NCI-H446 (cell line): ENCODE measurements at regions not wholly inside any gene's neighbourhood (a gene's known extent, or its start where the extent isn't known, plus 50 kb on each side); places are given as distances from the start of the nearest gene placed in this dataset.
"Not testable (repeated sequence)": the region's sequence is repeated elsewhere in the genome, so short reads cannot be mapped to it uniquely, and the experiment has no call there.

ENCODE experiments used
- DNase-seq, 2 experiments: peaks; one replicate each; lab custom pipeline; 2025; lab: John Stamatoyannopoulos, UW

DNA sequence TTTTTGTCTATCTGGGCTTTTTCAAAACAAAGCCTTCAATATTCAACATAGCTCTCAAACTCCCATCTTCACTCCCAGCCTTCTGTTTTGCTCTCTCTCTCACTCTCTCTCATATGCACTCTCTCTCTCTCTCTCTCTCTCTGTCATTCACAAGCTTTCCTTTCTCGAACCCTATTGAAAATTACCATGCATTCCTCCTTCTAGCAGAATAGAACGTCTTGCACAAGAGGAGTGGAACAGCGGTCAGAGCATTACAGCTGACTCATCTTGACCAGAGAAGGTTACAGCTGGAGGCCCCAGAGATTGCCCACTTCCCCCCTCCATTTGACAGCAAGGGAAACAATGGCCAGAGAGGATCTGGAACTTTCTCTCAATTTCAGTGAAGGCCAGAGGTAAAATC, 51.0 kb upstream of the LIFR start:
- DNase-seq, result no peak

- DNase-seq, result no peak
Observed at GRCh38 chr5:38607930-38608564, 51.6 kb upstream of the LIFR start.

DNA sequence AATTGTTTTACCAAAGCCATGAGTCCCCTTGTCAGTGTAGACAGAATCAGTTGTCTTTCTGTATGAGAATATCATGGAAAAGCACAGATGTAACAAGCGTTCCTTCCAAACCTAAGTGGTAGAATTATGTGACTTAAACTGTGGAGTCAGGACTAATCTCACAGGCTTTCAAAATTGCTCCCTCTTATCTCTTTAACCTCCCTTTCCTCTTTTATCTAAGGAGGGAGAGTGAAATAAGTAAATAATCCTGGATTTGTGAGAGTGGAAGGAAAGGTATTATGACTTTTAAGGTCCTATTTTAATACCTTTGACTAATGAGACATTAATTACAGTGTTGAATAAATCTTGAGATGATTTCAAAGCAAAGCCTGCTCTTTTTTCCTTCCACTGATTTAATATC, 52.4 kb upstream of the LIFR start:
- no peak for DNase-seq

GRCh38 chr5:38612851-38613250, 56.4 kb upstream of the LIFR start:
- DNase-seq, result no peak

- DNase-seq, result no peak
Observed at GRCh38 chr5:38613490-38613889, 57.0 kb upstream of the LIFR start.

GRCh38 chr5:38613992-38614836, 57.8 kb upstream of the LIFR start:
- no peak for DNase-seq

- no peak for DNase-seq
Observed at GRCh38 chr5:38615042-38615441, 58.6 kb upstream of the LIFR start.

DNA sequence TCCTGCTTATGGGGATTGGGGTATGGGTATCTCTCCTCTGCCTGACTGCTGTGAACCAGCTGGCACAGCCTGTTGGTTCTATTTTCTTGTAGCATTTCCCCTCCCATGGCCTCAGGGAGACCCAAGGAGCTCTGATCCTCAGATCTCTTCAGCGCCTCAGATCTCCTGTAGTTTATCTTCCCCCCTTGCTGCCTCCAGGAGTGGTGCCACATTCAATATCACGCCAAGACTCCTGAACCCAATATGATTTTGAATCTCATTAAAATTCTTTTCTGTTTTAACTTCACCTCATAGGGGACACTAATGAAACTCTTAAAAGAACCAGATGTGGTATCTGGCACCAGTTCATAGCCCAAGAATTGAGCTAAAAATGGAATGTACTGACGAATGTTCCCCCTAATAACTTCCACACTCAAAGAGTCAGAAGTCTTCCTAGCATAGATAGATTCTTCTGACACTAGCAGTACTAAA, 59.6 kb upstream of the LIFR start:
- DNase-seq, result no peak

DNA sequence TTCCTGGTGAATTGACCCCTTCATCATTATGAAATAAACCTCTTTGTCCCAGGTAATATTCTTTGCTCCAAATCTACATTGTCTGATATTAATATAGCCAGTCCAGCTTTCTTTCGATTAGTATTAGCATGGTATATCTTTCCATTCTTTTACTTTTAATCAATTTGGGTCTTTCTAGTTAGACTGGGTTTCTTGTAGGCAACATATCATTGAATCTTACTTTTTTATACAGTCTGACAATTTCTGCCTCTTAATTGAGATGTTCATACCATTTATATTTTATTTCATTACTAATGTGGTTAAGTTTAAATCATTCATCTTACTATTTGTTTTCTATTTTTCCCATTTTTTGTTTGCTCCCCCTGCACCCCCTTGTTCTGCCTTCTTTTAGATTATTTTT, 61.7 kb upstream of the LIFR start:
- no peak for DNase-seq

DNA sequence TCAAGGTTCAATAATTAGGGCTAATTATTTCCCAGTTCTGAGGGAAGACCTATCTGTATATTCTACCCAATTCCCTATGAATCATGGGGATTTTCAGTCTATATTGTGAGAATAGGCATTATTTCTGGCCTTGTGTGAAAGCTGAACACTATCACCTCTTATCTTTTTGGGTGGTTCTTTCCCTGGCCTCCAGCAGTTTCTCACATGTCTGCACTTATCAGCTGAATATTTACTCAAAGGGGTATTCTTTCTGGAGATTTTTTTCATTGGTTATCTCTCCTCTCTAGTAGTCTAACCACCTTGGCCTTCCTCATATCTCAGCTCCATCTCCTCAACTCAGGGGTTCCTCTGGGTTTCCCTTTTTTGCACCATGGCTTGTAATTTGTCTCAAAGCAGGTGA, 64.9 kb upstream of the LIFR start:
- no peak for DNase-seq

DNA sequence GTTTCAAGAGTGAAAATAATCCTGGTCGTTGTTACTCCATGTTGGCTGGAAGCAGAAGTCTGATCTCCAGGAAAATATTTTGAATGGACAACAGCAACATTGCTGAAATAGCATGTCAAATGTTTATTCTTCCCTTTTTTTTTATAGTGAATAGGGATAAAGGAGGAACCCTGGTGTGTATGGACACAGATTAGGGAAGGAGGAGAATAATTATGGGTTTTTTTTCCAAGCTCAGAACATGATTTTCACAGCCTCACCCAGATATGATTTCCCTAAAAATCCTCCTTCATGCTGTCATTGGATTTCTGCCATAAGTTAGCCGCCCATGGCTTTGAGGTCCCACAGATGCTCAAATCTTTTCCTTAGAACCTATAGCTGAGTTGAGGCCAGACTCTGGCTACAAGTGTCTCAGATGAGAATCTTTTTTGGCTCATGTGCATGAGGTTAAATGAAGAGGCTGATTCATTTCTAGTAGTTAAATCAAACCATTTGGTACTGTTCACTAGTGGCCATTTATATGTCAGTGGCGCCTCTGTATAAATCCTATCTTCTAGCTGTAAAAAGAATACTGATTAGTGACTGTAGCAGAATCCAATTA, 65.5 kb upstream of the LIFR start:
- no peak for DNase-seq

- DNase-seq, result no peak
Observed at GRCh38 chr5:38622723-38623129, 66.3 kb upstream of the LIFR start.

GRCh38 chr5:38624541-38624940, 68.1 kb upstream of the LIFR start:
- not testable (repeated sequence) for DNase-seq

DNA sequence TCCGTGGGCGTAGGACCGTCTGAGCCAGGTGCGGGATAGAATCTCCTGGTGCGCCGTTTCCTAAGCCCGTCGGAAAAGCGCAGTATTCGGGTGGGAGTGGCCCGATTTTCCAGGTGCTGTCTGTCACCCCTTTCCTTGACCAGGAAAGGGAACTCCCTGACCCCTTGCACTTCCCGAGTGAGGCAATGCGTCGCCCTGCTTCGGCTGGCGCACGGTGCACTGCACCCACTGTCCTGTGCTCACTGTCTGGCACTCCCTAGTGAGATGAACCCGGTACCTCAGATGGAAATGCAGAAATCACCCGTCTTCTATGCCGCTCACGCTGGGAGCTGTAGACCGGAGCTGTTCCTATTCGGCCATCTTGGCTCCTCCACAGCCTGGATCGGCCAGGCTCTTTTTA, 74.9 kb upstream of the LIFR start:
- not testable (repeated sequence) for DNase-seq

DNA sequence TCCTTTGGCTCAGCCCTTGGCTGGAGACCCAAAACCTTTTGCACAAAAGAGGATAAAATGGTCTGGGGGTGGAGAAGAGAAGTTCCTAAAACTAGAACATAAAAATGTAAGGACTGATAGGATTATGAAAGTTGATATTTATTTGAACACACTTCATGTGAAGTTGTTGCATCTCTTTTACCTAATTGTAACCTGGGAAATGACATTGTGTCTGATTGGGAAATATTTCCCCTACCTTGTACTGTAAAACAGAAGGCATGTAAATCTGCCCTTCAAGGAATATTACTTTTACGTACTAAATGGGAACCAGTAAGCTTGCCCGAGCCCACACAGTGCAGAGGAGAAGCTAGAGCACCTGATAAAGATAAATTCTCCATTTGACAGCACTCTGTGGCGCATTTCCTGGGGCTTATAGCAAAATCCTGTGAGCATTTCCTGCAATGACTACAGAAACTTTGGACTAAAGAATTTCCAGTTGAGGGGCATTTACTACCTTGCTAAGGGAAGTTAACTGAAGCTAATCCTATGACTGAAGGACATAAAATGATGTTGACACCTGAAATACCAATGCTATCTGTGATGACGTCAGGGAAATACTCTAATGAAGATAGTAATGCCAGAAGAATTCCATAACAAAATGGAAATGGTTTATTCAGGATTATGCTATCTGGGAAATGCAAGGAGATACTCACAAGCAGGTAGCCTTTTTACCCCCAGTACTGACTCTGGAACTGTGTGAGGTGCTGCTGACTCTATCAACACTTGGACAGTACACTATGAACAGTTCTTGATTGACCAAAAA, 78.3 kb upstream of the LIFR start:
- no peak for DNase-seq

DNA sequence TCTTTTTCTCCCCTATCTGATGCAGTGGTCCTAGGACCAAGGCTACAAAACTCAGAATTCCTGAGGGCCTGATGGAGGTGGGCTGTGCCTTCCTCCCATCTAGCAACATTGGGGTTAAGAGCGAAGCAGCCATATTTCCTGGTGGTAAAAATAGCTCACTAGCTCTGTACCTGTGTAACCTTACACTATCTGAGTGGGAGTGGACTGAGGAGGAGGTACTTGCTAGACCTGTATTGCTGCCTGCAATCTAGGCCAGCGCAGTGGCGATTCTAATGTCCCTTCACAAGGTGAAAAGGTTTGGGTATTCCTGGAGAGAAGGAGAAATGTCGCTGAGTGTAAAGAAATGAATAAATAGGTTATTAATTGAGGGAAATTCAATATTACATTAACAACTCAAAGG, 80.2 kb upstream of the LIFR start:
- DNase-seq, result no peak

- no peak for DNase-seq
Observed at GRCh38 chr5:38638656-38639055, 82.2 kb upstream of the LIFR start.

GRCh38 chr5:38639377-38640358, 83.2 kb upstream of the LIFR start:
- no peak for DNase-seq

DNA sequence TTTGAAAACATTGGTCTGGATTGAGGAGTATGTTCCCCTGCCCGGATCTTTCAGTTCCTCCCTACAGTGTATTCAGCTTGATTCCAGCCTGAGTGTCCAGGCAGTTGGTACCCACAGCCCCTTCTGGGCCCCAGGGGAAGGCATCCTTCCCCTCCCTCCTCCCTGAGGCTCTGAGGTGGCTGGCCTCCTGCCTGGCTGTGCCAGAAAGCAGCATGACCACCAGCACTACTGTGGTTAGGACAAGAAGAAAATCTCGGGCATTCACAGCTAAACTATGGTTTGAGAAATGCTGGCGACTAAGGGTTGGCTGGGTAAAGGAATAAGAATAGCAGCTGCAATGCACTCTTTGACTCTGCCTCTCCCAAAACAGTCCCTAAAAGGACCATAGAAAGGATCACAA, 84.6 kb upstream of the LIFR start:
- no peak for DNase-seq

GRCh38 chr5:38642189-38642911, 85.9 kb upstream of the LIFR start:
- DNase-seq, result no peak
